Spleen (tissue), 7 donors: ENCODE measurements at regions not wholly inside any gene's neighbourhood (a gene's known extent, or its start where the extent isn't known, plus 50 kb on each side); places are given as distances from the start of the nearest gene placed in this dataset.

ENCODE experiments used
- CTCF ChIP-seq, 11 experiments: fragments of 200-600 bp in 7 of 11; fragments of 450-650 bp in 4 of 11; sonication (generic) in 4 of 11; IDR thresholded peaks in 8 of 11; conservative IDR thresholded peaks in 3 of 11; 1 replicate in 7 of 11; 2 replicates in 4 of 11; pipeline versions ENCODE4 v1.4.0 to v1.8.0; 2016 to 2021; ENCODE audit warnings: antibody characterized with exemption in 11 of 11, inconsistent platforms in 4 of 11, mild to moderate bottlenecking in 1 of 11
- POLR2A ChIP-seq, 3 donors: fragments of 450-650 bp; IDR thresholded peaks; one replicate each; pipeline ENCODE4 v1.5.1; 2017; ENCODE audit warnings: antibody characterized with exemption in 3 of 3, mild to moderate bottlenecking in 1 of 3
- donor health status: DM: no; HTN: no; CAD: no; lungs with moderate emphysema.
- donor health status: DM: no; HTN: no; CAD: no.
- donor health status: DM: no; HTN: no; CAD: no.

- TF ChIP-seq POLR2A (IDR thresholded peaks at IDR 0.05) = no peak
- no peak for TF ChIP-seq CTCF (IDR thresholded peaks at IDR 0.05 in 8 of 11, conservative IDR thresholded peaks at IDR 0.05 in 3 of 11)
These were observed 63.2 kb upstream of the GHR start for GRCh38 chr5:42360056-42360455.
